ENCODE measurements at regions not wholly inside any gene's neighbourhood (a gene's known extent, or its start where the extent isn't known, plus 50 kb on each side); places are given as distances from the start of the nearest gene placed in this dataset.

GRCh38 chr3:89783341-89783927, 676.0 kb downstream of the EPHA3 start:
- Histone ChIP-seq H3K9me3 (ENCODE audit: insufficient read depth in 2 of 2, low read depth in 1 of 2, low read length in 1 of 2) (no peaks in the 10 kb centered on the region), H3K79me2 (ENCODE audit: control insufficient read depth in 1 of 2, insufficient read depth in 2 of 2, low read length in 2 of 2) (no peaks in the 10 kb centered on the region), H4K20me1 (replicated peaks in 1 of 2; ENCODE audit: control insufficient read depth in 1 of 2, insufficient read depth in 2 of 2, low read length in 2 of 2) (no peaks in the 10 kb centered on the region), H2BK15ac (ENCODE audit: low read length) (no peak overlapping the region), H3K18ac (ENCODE audit: extremely low read depth, low read length) (no peak overlapping the region), H3K79me1 (ENCODE audit: low read depth, low read length) (no peaks in the 10 kb centered on the region), H3K4me2 (ENCODE audit: insufficient read depth in 1 of 2, low read depth in 2 of 2, low read length in 2 of 2) (no peak overlapping the region), H3K4me3 (ENCODE audit: extremely low read depth in 1 of 4, insufficient read depth in 2 of 4, low read depth in 3 of 4, low read length in 4 of 4) (no peak overlapping the region), H4K91ac (replicated peaks; ENCODE audit: insufficient read length, low read length) (no peak overlapping the region), H2BK20ac (ENCODE audit: low read length) (no peak overlapping the region), H3K56ac (replicated peaks; ENCODE audit: insufficient read length, low read depth, low read length) (no peak overlapping the region), H3K4ac (replicated peaks; ENCODE audit: insufficient read length, low read depth, low read length) (no peak overlapping the region), H4K8ac (ENCODE audit: extremely low read depth, insufficient read depth, low read length) (no peak overlapping the region), H3K23me2 (ENCODE audit: low read depth, low read length) (no peaks in the 10 kb centered on the region), H4K5ac (ENCODE audit: insufficient read length, low read depth, low read length) (no peak overlapping the region), H2BK120ac (replicated peaks; ENCODE audit: low read depth, low read length) (no peak overlapping the region), H3K27ac (ENCODE audit: low read depth, low read length) (no peak overlapping the region), H3K14ac (ENCODE audit: insufficient read length) (no peak overlapping the region), H2AFZ (ENCODE audit: low read length) (0 out of 2 replicates have a peak overlapping the region, but pooled peaks have one; percentile 6), H3K9ac (replicated peaks in 1 of 4; ENCODE audit: extremely low read depth in 1 of 4, low read depth in 3 of 4, low read length in 3 of 4) (no peak overlapping the region), H2AK5ac (ENCODE audit: low read depth, low read length) (no peak overlapping the region), H3K27me3 (replicated peaks in 1 of 4; ENCODE audit: control insufficient read depth in 3 of 4, extremely low read depth in 1 of 4, insufficient read depth in 3 of 4, low read length in 3 of 4) (peaks cover 0 to 1% (median 0%) of the 10 kb centered on the region in 4 experiments; a peak in 1 of 7 replicates), H2BK5ac (ENCODE audit: low read depth, low read length) (no peak overlapping the region), H3K4me1 (replicated peaks in 1 of 4; ENCODE audit: control insufficient read depth in 3 of 4, insufficient read depth in 4 of 4, low read length in 3 of 4) (no peaks in the 10 kb centered on the region), H3K36me3 (ENCODE audit: control insufficient read depth in 2 of 4, insufficient read depth in 4 of 4, low read length in 3 of 4) (no peaks in the 10 kb centered on the region), H3K23ac (ENCODE audit: insufficient read length) (no peak overlapping the region), H2BK12ac (ENCODE audit: low read depth, low read length) (no peak overlapping the region)
- FAIRE-seq (no peak), DNase-seq (ENCODE audit: low read depth in 1 of 2, low spot score in 2 of 2) (no peak)
- 81% methylated on average over 4 of the region's 4 CpGs; no CpG with 5 or more reads in 1 of the 2 experiments for WGBS, 2 experiments (ENCODE audit: extremely low coverage in 1 of 2, insufficient coverage in 1 of 2, insufficient read length in 1 of 2, insufficient replicate concordance in 2 of 2, low coverage in 1 of 2, low lambda C conversion rate in 2 of 2, missing lambda C conversion rate in 1 of 2)
- TF ChIP-seq CTBP2 (IDR thresholded peaks at IDR 0.05; ENCODE audit: borderline replicate concordance, insufficient read depth, insufficient read length, low read length) (no peak), CHD2 (IDR thresholded peaks at IDR 0.05; ENCODE audit: low read length) (no peak), E2F6 (IDR thresholded peaks at IDR 0.05) (no peak), MAFK (IDR thresholded peaks at IDR 0.05; ENCODE audit: low read depth, low read length) (no peak), SP2 (IDR thresholded peaks at IDR 0.05; ENCODE audit: low read length) (no peak), NANOG (IDR thresholded peaks at IDR 0.05; ENCODE audit: insufficient read depth, low read depth, low read length, poor library complexity, severe bottlenecking) (no peak), SIRT6 (IDR thresholded peaks at IDR 0.05; ENCODE audit: low read length) (no peak), BCL11A (IDR thresholded peaks at IDR 0.05; ENCODE audit: low read depth in 2 of 2, low read length in 2 of 2) (no peak), JUND (IDR thresholded peaks at IDR 0.05; ENCODE audit: low read length) (no peak)
- CTCF ChIA-PET (ENCODE audit: partially characterized antibody): no interaction called here
- POLR2A ChIA-PET (ENCODE audit: partially characterized antibody): no interaction called here

Data from H1 (cell line).